ENCODE measurements at regions not wholly inside any gene's neighbourhood (a gene's known extent, or its start where the extent isn't known, plus 50 kb on each side); places are given as distances from the start of the nearest gene placed in this dataset.

GRCh38 chr10:80772596-80772995 is 234.9 kb downstream of the SH2D4B start:
- Mint-ChIP-seq H3K36me3 (ENCODE audit: insufficient read depth, unreplicated experiment) (no peaks in the 10 kb centered on the region), H3K27ac (ENCODE audit: unreplicated experiment) (no peak overlapping the region)
- BruUV-seq (replicated peaks) = no TSS peak

DNA sequence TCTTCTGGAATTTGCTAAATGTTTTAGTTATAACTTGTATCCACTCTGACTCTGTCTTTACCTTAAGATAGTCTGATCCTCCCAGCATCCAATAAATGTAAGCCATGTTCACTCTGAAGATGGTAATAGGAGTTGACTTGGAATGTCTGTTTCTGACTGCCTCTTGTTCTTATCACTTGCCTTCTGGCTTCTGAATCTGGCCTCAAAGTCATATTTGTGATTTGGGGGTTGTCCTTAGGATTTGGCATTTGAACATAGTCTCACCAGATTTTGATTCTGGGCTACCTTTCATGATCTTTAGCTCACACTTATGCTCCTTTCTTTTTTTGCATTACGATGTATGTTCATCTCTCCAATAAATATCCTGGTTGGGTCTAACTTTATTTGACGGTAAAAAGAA is 247.0 kb downstream of the SH2D4B start:
- Mint-ChIP-seq H3K36me3 (ENCODE audit: insufficient read depth, unreplicated experiment) (no peaks in the 10 kb centered on the region), H3K9me3 (ENCODE audit: low read depth, unreplicated experiment) (no peaks in the 10 kb centered on the region), H3K4me1 (ENCODE audit: low read depth, unreplicated experiment) (no peaks in the 10 kb centered on the region), H3K27ac (ENCODE audit: unreplicated experiment) (no peak overlapping the region), H3K4me3 (ENCODE audit: low read depth, unreplicated experiment) (no peak overlapping the region), H3K27me3 (ENCODE audit: unreplicated experiment) (peaks cover 6% of the 10 kb centered on the region)
- intact Hi-C loops (cut with micrococcal nuclease; ENCODE audit: unreplicated experiment) = no loop called here
- no TSS peak for BruUV-seq (replicated peaks)
- CTCF ChIA-PET = no interaction called here
- TF ChIP-seq CTCF (IDR thresholded peaks at IDR 0.05; ENCODE audit: unreplicated experiment) = no peak
- DNase-seq = no peak

More at GRCh38 chr10:80772596-80772995, 234.9 kb downstream of the SH2D4B start:
- no peak overlapping the region for H3K4me3 Mint-ChIP-seq (ENCODE audit: low read depth, unreplicated experiment)
- DNase-seq = no peak
- intact Hi-C loops (cut with micrococcal nuclease; ENCODE audit: unreplicated experiment) = no loop called here
- H3K9me3 Mint-ChIP-seq (ENCODE audit: low read depth, unreplicated experiment) = no peaks in the 10 kb centered on the region
- CTCF ChIA-PET = no interaction called here
- H3K4me1 Mint-ChIP-seq (ENCODE audit: low read depth, unreplicated experiment) = no peaks in the 10 kb centered on the region
- peaks cover 54% of the 10 kb centered on the region for H3K27me3 Mint-ChIP-seq (ENCODE audit: unreplicated experiment)
- no peak for TF ChIP-seq CTCF (IDR thresholded peaks at IDR 0.05; ENCODE audit: unreplicated experiment)

- no TSS peak for BruUV-seq (replicated peaks)
- intact Hi-C loops (cut with micrococcal nuclease; ENCODE audit: unreplicated experiment) = no loop called here
- H3K36me3 Mint-ChIP-seq (ENCODE audit: insufficient read depth, unreplicated experiment) = no peaks in the 10 kb centered on the region
- peaks cover 20% of the 10 kb centered on the region for H3K27me3 Mint-ChIP-seq (ENCODE audit: unreplicated experiment)
- no peak for TF ChIP-seq CTCF (IDR thresholded peaks at IDR 0.05; ENCODE audit: unreplicated experiment)
- H3K4me3 Mint-ChIP-seq (ENCODE audit: low read depth, unreplicated experiment) = no peak overlapping the region
- DNase-seq = no peak
- no peak overlapping the region for H3K27ac Mint-ChIP-seq (ENCODE audit: unreplicated experiment)
- CTCF ChIA-PET = no interaction called here
- no peaks in the 10 kb centered on the region for H3K9me3 Mint-ChIP-seq (ENCODE audit: low read depth, unreplicated experiment)
- no peaks in the 10 kb centered on the region for H3K4me1 Mint-ChIP-seq (ENCODE audit: low read depth, unreplicated experiment)
These were observed 248.6 kb downstream of the SH2D4B start for GRCh38 chr10:80786322-80786721.

DNA sequence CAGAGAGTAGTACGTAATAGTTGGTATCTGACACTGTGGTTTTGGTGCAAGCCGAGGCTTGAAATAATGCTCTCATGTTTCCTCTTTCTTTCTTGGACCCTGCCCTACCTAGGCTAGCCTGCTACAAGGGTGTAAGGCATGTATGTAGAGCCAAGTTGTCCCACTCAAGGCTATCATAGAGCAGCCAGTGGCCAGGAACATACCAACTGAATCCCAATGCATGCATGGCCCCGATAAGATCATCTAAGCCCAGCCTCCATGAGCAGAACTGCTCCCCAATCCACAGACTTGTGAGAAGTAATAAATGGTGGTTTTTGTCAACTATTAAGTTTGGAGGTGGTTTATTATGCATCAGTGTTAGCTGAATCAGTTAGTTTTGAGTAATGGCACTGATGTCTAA is 250.2 kb downstream of the SH2D4B start:
- Mint-ChIP-seq H3K9me3 (ENCODE audit: low read depth, unreplicated experiment) (no peaks in the 10 kb centered on the region), H3K36me3 (ENCODE audit: insufficient read depth, unreplicated experiment) (no peaks in the 10 kb centered on the region), H3K4me3 (ENCODE audit: low read depth, unreplicated experiment) (no peak overlapping the region), H3K4me1 (ENCODE audit: low read depth, unreplicated experiment) (no peaks in the 10 kb centered on the region), H3K27me3 (ENCODE audit: unreplicated experiment) (peaks cover 36% of the 10 kb centered on the region), H3K27ac (ENCODE audit: unreplicated experiment) (no peak overlapping the region)
- CTCF ChIA-PET = no interaction called here
- no peak for TF ChIP-seq CTCF (IDR thresholded peaks at IDR 0.05; ENCODE audit: unreplicated experiment)
- DNase-seq = no peak
- BruUV-seq (replicated peaks) = no TSS peak
- intact Hi-C loops (cut with micrococcal nuclease; ENCODE audit: unreplicated experiment) = no loop called here

- no peaks in the 10 kb centered on the region for H3K36me3 Mint-ChIP-seq (ENCODE audit: insufficient read depth, unreplicated experiment)
- CTCF ChIA-PET = no interaction called here
- H3K27me3 Mint-ChIP-seq (ENCODE audit: unreplicated experiment) = peaks cover 87% of the 10 kb centered on the region
- H3K9me3 Mint-ChIP-seq (ENCODE audit: low read depth, unreplicated experiment) = no peaks in the 10 kb centered on the region
- H3K27ac Mint-ChIP-seq (ENCODE audit: unreplicated experiment) = no peak overlapping the region
- no peaks in the 10 kb centered on the region for H3K4me1 Mint-ChIP-seq (ENCODE audit: low read depth, unreplicated experiment)
- intact Hi-C loops (cut with micrococcal nuclease; ENCODE audit: unreplicated experiment) = no loop called here
- TF ChIP-seq CTCF (IDR thresholded peaks at IDR 0.05; ENCODE audit: unreplicated experiment) = no peak
- H3K4me3 Mint-ChIP-seq (ENCODE audit: low read depth, unreplicated experiment) = no peak overlapping the region
- BruUV-seq (replicated peaks) = no TSS peak
- no peak for DNase-seq
These were observed 257.3 kb downstream of the SH2D4B start for GRCh38 chr10:80794994-80795393.
